MM.1S (cell line): ENCODE measurements at regions not wholly inside any gene's neighbourhood (a gene's known extent, or its start where the extent isn't known, plus 50 kb on each side); places are given as distances from the start of the nearest gene placed in this dataset.

Experiments
- DNase-seq: peaks from one replicate; pipeline ENCODE4 v3.0.0-alpha.2; 2015
- H2AFZ ChIP-seq: fragments of 300-600 bp; sonication (generic); 2 replicates; pipeline ENCODE4 v1.6.0; 2016; ENCODE audit warnings: antibody characterized with exemption, low read length
- H3F3A ChIP-seq: fragments of 300-600 bp; sonication (generic); 2 replicates; pipeline ENCODE4 v1.6.1; 2016; ENCODE audit warnings: mild to moderate bottlenecking, antibody characterized with exemption, low read length, moderate library complexity, mixed read lengths; ENCODE audit not compliant: insufficient read depth
- H3K27ac ChIP-seq: fragments of 300-600 bp; sonication (generic); 2 replicates; pipeline ENCODE4 v1.5.1; 2016; ENCODE audit warnings: mild to moderate bottlenecking, low read length
- H3K27me3 ChIP-seq: fragments of 300-600 bp; sonication (generic); replicated peaks from 2 replicates; pipeline ENCODE4 v1.6.0; 2016; ENCODE audit warnings: low read length; ENCODE audit not compliant: insufficient read depth
- H3K36me3 ChIP-seq: fragments of 300-600 bp; sonication (generic); replicated peaks from 2 replicates; pipeline ENCODE4 v1.6.1; 2016; ENCODE audit warnings: mild to moderate bottlenecking, low read length, mixed read lengths; ENCODE audit not compliant: insufficient read depth
- H3K4me1 ChIP-seq: fragments of 300-600 bp; sonication (generic); 2 replicates; pipeline ENCODE4 v1.6.1; 2016; ENCODE audit warnings: low read length, mixed read lengths
- H3K4me2 ChIP-seq: fragments of 300-600 bp; sonication (generic); 2 replicates; pipeline ENCODE4 v1.6.0; 2016; ENCODE audit warnings: low read depth, low read length
- H3K4me3 ChIP-seq: fragments of 300-600 bp; sonication (generic); 2 replicates; pipeline ENCODE4 v1.5.1; 2016; ENCODE audit warnings: low read length, mixed read lengths
- H3K79me2 ChIP-seq: fragments of 300-600 bp; sonication (generic); 2 replicates; pipeline ENCODE4 v1.6.1; 2016; ENCODE audit warnings: mixed run types, low read length, mixed read lengths
- H3K9ac ChIP-seq: fragments of 300-600 bp; sonication (generic); 2 replicates; pipeline ENCODE4 v1.6.1; 2016; ENCODE audit warnings: low read length, mixed read lengths
- H3K9me2 ChIP-seq: fragments of 300-600 bp; sonication (generic); replicated peaks from 2 replicates; pipeline ENCODE4 v1.6.1; 2016; ENCODE audit warnings: mild to moderate bottlenecking, low read length, mixed read lengths; ENCODE audit not compliant: insufficient read depth
- H3K9me3 ChIP-seq: fragments of 300-600 bp; sonication (generic); replicated peaks from 2 replicates; pipeline ENCODE4 v1.6.1; 2016; ENCODE audit warnings: mild to moderate bottlenecking, low read length, mixed read lengths; ENCODE audit not compliant: insufficient read depth
- H4K20me1 ChIP-seq: fragments of 300-600 bp; sonication (generic); 2 replicates; pipeline ENCODE4 v1.6.1; 2016; ENCODE audit warnings: mild to moderate bottlenecking, low read length, moderate library complexity, mixed read lengths; ENCODE audit not compliant: insufficient read depth
- CTCF ChIP-seq: fragments of 300-600 bp; sonication (generic); IDR thresholded peaks from 2 replicates; pipeline ENCODE4 v1.5.1; 2016; ENCODE audit warnings: antibody characterized with exemption, low read length, mixed read lengths
- EZH2 ChIP-seq: fragments of 300-600 bp; sonication (generic); optimal IDR thresholded peaks from 2 replicates; pipeline ENCODE3; 2017; ENCODE audit warnings: low read depth, mild to moderate bottlenecking, antibody characterized with exemption, low read length, mixed read lengths
- EZH2phosphoT487 ChIP-seq: fragments of 300-600 bp; sonication (generic); IDR thresholded peaks from 2 replicates; pipeline ENCODE4 v1.6.1; 2018; ENCODE audit warnings: antibody characterized with exemption, low read length

- no peaks in the 10 kb centered on the region for H3K9me2 ChIP-seq
- no peaks in the 10 kb centered on the region for H3K36me3 ChIP-seq
- no peaks in the 10 kb centered on the region for H3K79me2 ChIP-seq
- no peak overlapping the region for H3K4me2 ChIP-seq
- H2AFZ ChIP-seq: no peak overlapping the region
- TF ChIP-seq EZH2 (no peak), EZH2phosphoT487 (no peak), CTCF (no peak)
- no peak overlapping the region for H3K9ac ChIP-seq
- no peaks in the 10 kb centered on the region for H3F3A ChIP-seq
- no peak for DNase-seq
- H3K4me1 ChIP-seq: no peaks in the 10 kb centered on the region
- no peak overlapping the region for H3K27ac ChIP-seq
- H4K20me1 ChIP-seq: no peaks in the 10 kb centered on the region
- H3K9me3 ChIP-seq: no peaks in the 10 kb centered on the region
- no peaks in the 10 kb centered on the region for H3K27me3 ChIP-seq
- no peak overlapping the region for H3K4me3 ChIP-seq
Observed at GRCh38 chr9:117864385-117865057, 160.3 kb downstream of the TLR4 start.

GRCh38 chr9:117868594-117868993 is 164.4 kb downstream of the TLR4 start:
- Histone ChIP-seq H3K9me2 (no peaks in the 10 kb centered on the region), H3K9me3 (no peaks in the 10 kb centered on the region)

GRCh38 chr9:117869287-117869686 is 165.1 kb downstream of the TLR4 start:
- no peak overlapping the region for H3K9ac ChIP-seq
- no peak overlapping the region for H3K27ac ChIP-seq
- no peak for DNase-seq
- H3K9me2 ChIP-seq: no peaks in the 10 kb centered on the region
- TF ChIP-seq CTCF (no peak), EZH2 (no peak), EZH2phosphoT487 (no peak)
- no peaks in the 10 kb centered on the region for H3K79me2 ChIP-seq
- H3K9me3 ChIP-seq: no peaks in the 10 kb centered on the region
- no peak overlapping the region for H3K4me2 ChIP-seq
- no peak overlapping the region for H2AFZ ChIP-seq
- no peaks in the 10 kb centered on the region for H3K27me3 ChIP-seq
- H4K20me1 ChIP-seq: no peaks in the 10 kb centered on the region
- no peaks in the 10 kb centered on the region for H3K4me1 ChIP-seq
- H3F3A ChIP-seq: no peaks in the 10 kb centered on the region
- no peak overlapping the region for H3K4me3 ChIP-seq
- H3K36me3 ChIP-seq: no peaks in the 10 kb centered on the region

More at GRCh38 chr9:117868594-117868993, 164.4 kb downstream of the TLR4 start:
- Histone ChIP-seq H3K4me2 (no peak overlapping the region), H3K27me3 (no peaks in the 10 kb centered on the region), H2AFZ (no peak overlapping the region), H3K27ac (no peak overlapping the region), H3K79me2 (no peaks in the 10 kb centered on the region), H4K20me1 (no peaks in the 10 kb centered on the region), H3K9ac (no peak overlapping the region), H3K4me3 (no peak overlapping the region), H3K4me1 (no peaks in the 10 kb centered on the region), H3F3A (no peaks in the 10 kb centered on the region), H3K36me3 (no peaks in the 10 kb centered on the region)
- no peak for TF ChIP-seq EZH2
- no peak for TF ChIP-seq CTCF
- no peak for TF ChIP-seq EZH2phosphoT487
- DNase-seq: no peak
